ENCODE measurements at regions not wholly inside any gene's neighbourhood (a gene's known extent, or its start where the extent isn't known, plus 50 kb on each side); places are given as distances from the start of the nearest gene placed in this dataset.

DNA sequence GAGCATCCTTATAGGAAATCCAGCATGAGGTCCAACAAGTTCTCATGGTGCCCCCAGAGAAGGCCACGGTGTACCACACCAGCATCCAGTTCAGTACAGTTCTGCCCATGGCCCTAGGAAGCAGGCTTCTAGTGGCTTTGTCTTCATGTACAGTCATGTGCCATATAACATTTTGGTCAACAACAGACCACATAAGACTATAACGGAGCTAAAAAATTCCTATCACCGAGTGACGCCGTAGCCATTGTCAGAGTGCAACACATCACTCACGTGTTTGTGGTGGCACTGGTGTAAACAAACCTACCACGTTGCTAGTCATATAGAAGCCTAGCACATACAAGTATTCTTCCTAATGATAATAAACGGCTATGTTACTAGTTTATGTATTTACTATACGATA lies 209.0 kb downstream of the ARRDC4 start:
- ChIA-PET POLR2A (no interaction called here), CTCF (no interaction called here)
- TF ChIP-seq EZH2 (IDR thresholded peaks at IDR 0.05; ENCODE audit: borderline replicate concordance, insufficient read depth, low read depth, low read length, poor library complexity, severe bottlenecking) (no peak), CTCF (IDR thresholded peaks at IDR 0.05) (no peak)
- H3K4me2 ChIP-seq (replicated peaks; ENCODE audit: low read depth, low read length, poor library complexity, severe bottlenecking), result no peak overlapping the region
- no peaks in the 10 kb centered on the region for H4K20me1 ChIP-seq (ENCODE audit: control insufficient read depth, insufficient read depth, low read length, poor library complexity, severe bottlenecking)
- no peaks in the 10 kb centered on the region for H3K27me3 ChIP-seq (replicated peaks in 1 of 4; ENCODE audit: control extremely low read depth in 1 of 4, control insufficient read depth in 3 of 4, insufficient read depth in 4 of 4, low read length in 3 of 4)
- H3K9me3 ChIP-seq (ENCODE audit: control extremely low read depth in 1 of 3, control insufficient read depth in 2 of 3, insufficient read depth in 1 of 3, low read length in 2 of 3), result no peaks in the 10 kb centered on the region
- no peaks in the 10 kb centered on the region for H3K27me3 Mint-ChIP-seq
- peaks cover 4% of the 10 kb centered on the region for H3K4me1 Mint-ChIP-seq
- H3K4me3 ChIP-seq (ENCODE audit: control extremely low read depth in 1 of 5, extremely low read depth in 1 of 5, insufficient read depth in 1 of 5, low read depth in 2 of 5, low read length in 4 of 5), result no peak overlapping the region
- H3K27ac Mint-ChIP-seq, result no peak overlapping the region
- DNase-seq, result no peak
- H3K36me3 ChIP-seq (replicated peaks in 1 of 2; ENCODE audit: control extremely low read depth in 1 of 2, control insufficient read depth in 1 of 2, extremely low read depth in 1 of 2, insufficient read depth in 2 of 2, low read length in 1 of 2), result no peaks in the 10 kb centered on the region
- H3K79me2 ChIP-seq (ENCODE audit: control insufficient read depth, insufficient read depth, low read length), result no peaks in the 10 kb centered on the region
- no peak for ATAC-seq (ENCODE audit: low read depth)
- no peak overlapping the region for H3K9ac ChIP-seq (ENCODE audit: low read length)
- no peak overlapping the region for H2AFZ ChIP-seq (ENCODE audit: insufficient read depth, low read depth, low read length, poor library complexity, severe bottlenecking)
- intact Hi-C loops (cut with micrococcal nuclease), result no loop called here
- H3K4me1 ChIP-seq (ENCODE audit: control insufficient read depth in 2 of 2, insufficient read depth in 2 of 2, low read length in 2 of 2), result peaks cover 0 to under 1% of the 10 kb centered on the region in 2 donors
- 63% methylated on average over 6 of the region's 9 CpGs for WGBS (ENCODE audit: insufficient coverage)
- H3K27ac ChIP-seq (ENCODE audit: low read length in 2 of 2), result no peak overlapping the region
- H3K4me3 Mint-ChIP-seq, result no peak overlapping the region
- H3K9me3 Mint-ChIP-seq (ENCODE audit: insufficient read depth), result no peaks in the 10 kb centered on the region

GRCh38 chr15:98174286-98174685 lies 213.8 kb downstream of the ARRDC4 start:
- Histone ChIP-seq H3K9ac (ENCODE audit: low read length) (no peak overlapping the region), H3K27ac (ENCODE audit: low read length in 2 of 2) (no peak overlapping the region), H3K36me3 (replicated peaks in 1 of 2; ENCODE audit: control extremely low read depth in 1 of 2, control insufficient read depth in 1 of 2, extremely low read depth in 1 of 2, insufficient read depth in 2 of 2, low read length in 1 of 2) (no peaks in the 10 kb centered on the region), H2AFZ (ENCODE audit: insufficient read depth, low read depth, low read length, poor library complexity, severe bottlenecking) (no peak overlapping the region), H3K79me2 (ENCODE audit: control insufficient read depth, insufficient read depth, low read length) (no peaks in the 10 kb centered on the region), H3K27me3 (replicated peaks in 1 of 4; ENCODE audit: control extremely low read depth in 1 of 4, control insufficient read depth in 3 of 4, insufficient read depth in 4 of 4, low read length in 3 of 4) (no peaks in the 10 kb centered on the region), H3K4me2 (replicated peaks; ENCODE audit: low read depth, low read length, poor library complexity, severe bottlenecking) (no peak overlapping the region), H4K20me1 (ENCODE audit: control insufficient read depth, insufficient read depth, low read length, poor library complexity, severe bottlenecking) (no peaks in the 10 kb centered on the region), H3K9me3 (ENCODE audit: control extremely low read depth in 1 of 3, control insufficient read depth in 2 of 3, insufficient read depth in 1 of 3, low read length in 2 of 3) (no peaks in the 10 kb centered on the region), H3K4me1 (ENCODE audit: control insufficient read depth in 2 of 2, insufficient read depth in 2 of 2, low read length in 2 of 2) (no peaks in the 10 kb centered on the region), H3K4me3 (ENCODE audit: control extremely low read depth in 1 of 5, extremely low read depth in 1 of 5, insufficient read depth in 1 of 5, low read depth in 2 of 5, low read length in 4 of 5) (no peak overlapping the region)
- ATAC-seq (ENCODE audit: low read depth) (no peak), DNase-seq (no peak)
- TF ChIP-seq EZH2 (IDR thresholded peaks at IDR 0.05; ENCODE audit: borderline replicate concordance, insufficient read depth, low read depth, low read length, poor library complexity, severe bottlenecking) (no peak), CTCF (IDR thresholded peaks at IDR 0.05) (no peak)
- no peak overlapping the region for H3K4me3 Mint-ChIP-seq
- POLR2A ChIA-PET, result no interaction called here
- intact Hi-C loops (cut with micrococcal nuclease), result no loop called here
- H3K9me3 Mint-ChIP-seq (ENCODE audit: insufficient read depth), result no peaks in the 10 kb centered on the region
- no peak overlapping the region for H3K27ac Mint-ChIP-seq
- H3K27me3 Mint-ChIP-seq, result peaks cover 3% of the 10 kb centered on the region
- WGBS (ENCODE audit: insufficient coverage), result 41% methylated on average over 3 of the region's 3 CpGs
- no peaks in the 10 kb centered on the region for H3K4me1 Mint-ChIP-seq
- CTCF ChIA-PET, result interaction anchor here (1.4 kb wide), 1 partner anchor 275 kb away, joined by 3 read pairs; no protein-coding TSS in a partner anchor
